ENCODE measurements at regions not wholly inside any gene's neighbourhood (a gene's known extent, or its start where the extent isn't known, plus 50 kb on each side); places are given as distances from the start of the nearest gene placed in this dataset.

GRCh38 chr5:93677359-93677891 is 64.0 kb downstream of the POU5F2 start (continued):
- TF ChIP-seq ZBTB33 (IDR thresholded peaks at IDR 0.05; ENCODE audit: borderline replicate concordance, low read depth) (peak; percentile 66; the same call in 1 of the 2 replicates), CTCF (IDR thresholded peaks at IDR 0.05) (no peak), GABPA (IDR thresholded peaks at IDR 0.05; ENCODE audit: low read depth) (no peak), IRF3 (IDR thresholded peaks at IDR 0.05; ENCODE audit: low read depth, low read length) (no peak), RXRA (IDR thresholded peaks at IDR 0.05; ENCODE audit: borderline replicate concordance, low read depth) (peak; percentile 97), NFIC (IDR thresholded peaks at IDR 0.05; ENCODE audit: borderline replicate concordance) (peak; percentile 75), ELF1 (IDR thresholded peaks at IDR 0.05) (no peak), PBX3 (IDR thresholded peaks at IDR 0.05) (peak; percentile 64), POLR2AphosphoS5 (IDR thresholded peaks at IDR 0.05; ENCODE audit: low read depth, low read length) (no peak), FOXM1 (IDR thresholded peaks at IDR 0.05; ENCODE audit: low read depth) (no peak), REST (IDR thresholded peaks at IDR 0.05; ENCODE audit: low read depth, low read length) (peak; percentile 45; the same call in 1 of the 2 replicates), YY1 (IDR thresholded peaks at IDR 0.05; ENCODE audit: low read depth) (no peak), RAD21 (IDR thresholded peaks at IDR 0.05; ENCODE audit: low read length) (peak; percentile 32; the same call in 1 of the 2 replicates), EP300 (IDR thresholded peaks at IDR 0.05; ENCODE audit: borderline replicate concordance in 1 of 2, low read depth in 1 of 2, low read length in 1 of 2) (peak; percentile 44 to 49; a peak in 2 of 4 replicates), JUND (IDR thresholded peaks at IDR 0.05) (peak; percentile 53), TEAD4 (IDR thresholded peaks at IDR 0.05; ENCODE audit: borderline replicate concordance, insufficient read depth) (peak; percentile 69; the same call in 1 of the 2 replicates), USF2 (IDR thresholded peaks at IDR 0.05; ENCODE audit: borderline replicate concordance, low read depth, low read length) (no peak), CHD2 (IDR thresholded peaks at IDR 0.05; ENCODE audit: low read length, partially characterized antibody) (peak; percentile 80), TAF1 (IDR thresholded peaks at IDR 0.05; ENCODE audit: borderline replicate concordance, low read depth, low read length) (peak; percentile 49; the same call in 1 of the 2 replicates), MEF2A (IDR thresholded peaks at IDR 0.05; ENCODE audit: borderline replicate concordance, low read depth) (peak; percentile 35; the same call in 1 of the 2 replicates), MAX (IDR thresholded peaks at IDR 0.05; ENCODE audit: low read depth) (peak; percentile 89), NRF1 (IDR thresholded peaks at IDR 0.05; ENCODE audit: low read depth, low read length) (no peak)
